GM19324 (cell line): ENCODE measurements at regions not wholly inside any gene's neighbourhood (a gene's known extent, or its start where the extent isn't known, plus 50 kb on each side); places are given as distances from the start of the nearest gene placed in this dataset.
A peak's percentile ranks its signal among the peaks of the same experiment; 100 is the strongest.

Experiments
- ATAC-seq: cut with Tn5 transposase; IDR thresholded peaks from one replicate; pipeline ENCODE4 v1.9.1; 2021; ENCODE audit warnings: mild to moderate bottlenecking, moderate library complexity; ENCODE audit not compliant: unreplicated experiment, low FRiP score

GRCh38 chr7:116310141-116310540 is 99.8 kb downstream of the TES start:
- no peak for ATAC-seq

DNA sequence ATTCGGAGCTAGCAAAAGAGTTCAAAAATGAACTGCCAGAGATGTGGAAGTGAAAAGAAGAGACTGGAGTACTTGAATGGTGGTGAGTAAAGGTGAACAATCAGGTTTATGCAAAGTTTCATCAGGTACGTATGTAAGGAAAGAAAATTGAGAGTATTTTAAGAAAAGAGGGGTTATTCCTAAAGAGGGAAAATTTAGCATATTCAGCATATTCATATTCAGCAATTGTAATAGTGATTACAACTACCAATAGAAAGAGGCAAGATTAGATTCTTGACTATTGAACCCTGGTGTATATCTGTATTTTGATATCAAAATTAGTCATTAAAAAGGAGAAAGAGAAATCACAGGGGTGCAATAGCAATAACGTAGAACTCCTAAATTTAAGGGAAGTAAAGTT is 100.9 kb downstream of the TES start:
- ATAC-seq = no peak

GRCh38 chr7:116311816-116312471 is 101.6 kb downstream of the TES start:
- no peak for ATAC-seq

GRCh38 chr7:116315293-116315692 is 105.0 kb downstream of the TES start:
- ATAC-seq = no peak

GRCh38 chr7:116315803-116316202 is 105.5 kb downstream of the TES start:
- ATAC-seq = no peak

DNA sequence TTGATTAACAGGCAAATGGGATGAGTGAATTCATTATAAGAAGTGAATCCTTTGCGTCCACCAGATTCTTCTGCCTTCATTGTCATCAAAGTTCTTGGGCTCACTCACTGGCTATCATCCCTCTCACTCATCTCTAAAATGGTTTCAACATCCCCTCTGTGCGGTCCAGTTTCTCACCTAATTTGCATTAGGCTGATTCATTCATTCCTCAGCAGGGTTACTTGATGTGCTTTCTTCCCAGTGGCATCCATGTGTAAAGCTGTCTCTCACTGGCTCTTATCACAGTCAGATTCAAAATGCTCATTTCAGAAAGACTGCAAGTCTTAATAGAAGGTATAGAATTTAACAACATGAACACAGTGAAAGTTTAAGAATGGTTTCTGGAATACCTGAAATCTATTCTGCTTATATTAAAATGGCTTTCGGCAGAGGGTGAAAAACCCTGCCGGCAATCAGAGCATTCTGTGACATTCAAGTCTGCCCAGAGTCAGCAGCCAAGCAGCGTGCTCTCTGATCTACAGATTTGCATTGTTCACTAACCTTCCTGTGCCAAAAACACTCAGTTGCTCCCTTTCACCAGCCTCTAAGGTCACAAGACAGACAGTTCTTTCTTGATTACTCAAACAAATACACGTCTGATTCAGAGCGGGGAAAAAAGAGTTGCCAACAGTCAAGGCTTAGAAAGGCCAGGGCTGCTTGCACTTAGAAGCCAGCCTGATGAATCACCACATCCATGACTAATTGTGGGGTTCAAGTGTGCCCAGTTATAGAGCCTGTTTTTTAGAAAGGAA is 106.7 kb downstream of the TES start:
- peak; percentile 81 for ATAC-seq

DNA sequence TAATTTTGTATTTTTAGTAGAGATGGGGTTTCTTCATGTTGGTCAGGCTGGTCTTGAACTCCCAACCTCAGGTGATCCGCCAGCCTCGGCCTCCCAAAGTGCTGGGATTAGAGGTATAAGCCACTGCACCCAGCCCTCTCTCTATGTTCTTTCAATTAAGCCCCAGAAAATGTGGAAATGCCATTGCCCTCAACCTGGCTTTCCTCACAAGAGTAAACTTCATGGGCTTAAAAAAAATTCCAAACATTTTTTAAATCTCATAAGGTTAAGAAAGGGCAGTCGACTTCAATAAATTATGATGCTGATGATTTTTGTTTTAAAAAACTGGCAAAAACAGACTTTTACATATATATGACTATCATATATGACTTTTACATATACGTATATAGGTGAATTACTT is 107.6 kb downstream of the TES start:
- no peak for ATAC-seq

DNA sequence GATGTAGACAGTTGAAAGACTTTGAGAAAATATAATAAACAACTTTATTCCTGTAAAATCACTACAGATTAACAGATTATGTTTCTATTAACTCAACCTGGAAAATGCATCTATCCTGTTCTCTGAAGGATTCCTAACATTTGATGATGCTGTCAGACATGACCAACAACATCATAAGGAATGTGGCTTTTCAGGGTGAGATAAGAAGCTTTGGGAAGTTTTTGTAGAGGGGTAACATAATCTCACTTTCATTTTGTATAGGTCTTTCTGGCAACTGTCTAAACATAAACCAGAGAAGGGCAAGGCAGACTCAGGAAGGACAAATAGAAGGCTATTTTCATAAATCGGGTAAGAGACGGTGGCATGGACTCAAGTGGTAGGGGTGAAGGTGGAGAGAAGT is 112.2 kb downstream of the TES start:
- no peak for ATAC-seq

DNA sequence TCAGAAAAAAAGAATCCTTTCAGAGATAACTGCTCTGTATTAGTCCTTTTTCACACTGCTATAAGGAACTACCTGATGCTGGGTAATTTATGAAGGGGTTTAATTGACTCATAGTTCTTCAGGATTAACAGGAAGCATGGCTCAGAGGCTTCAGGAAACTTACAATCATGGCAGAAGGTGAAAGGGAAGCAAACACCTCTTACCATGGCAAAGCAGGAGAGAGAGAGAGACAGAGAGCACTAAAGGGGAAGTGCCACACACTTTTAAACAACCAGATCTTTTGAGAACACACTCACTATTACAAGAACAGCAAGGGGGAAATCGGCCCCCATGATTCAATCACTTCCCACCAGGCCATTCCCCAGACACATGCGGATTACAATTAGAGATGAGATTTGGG is 114.2 kb downstream of the TES start:
- no peak for ATAC-seq

DNA sequence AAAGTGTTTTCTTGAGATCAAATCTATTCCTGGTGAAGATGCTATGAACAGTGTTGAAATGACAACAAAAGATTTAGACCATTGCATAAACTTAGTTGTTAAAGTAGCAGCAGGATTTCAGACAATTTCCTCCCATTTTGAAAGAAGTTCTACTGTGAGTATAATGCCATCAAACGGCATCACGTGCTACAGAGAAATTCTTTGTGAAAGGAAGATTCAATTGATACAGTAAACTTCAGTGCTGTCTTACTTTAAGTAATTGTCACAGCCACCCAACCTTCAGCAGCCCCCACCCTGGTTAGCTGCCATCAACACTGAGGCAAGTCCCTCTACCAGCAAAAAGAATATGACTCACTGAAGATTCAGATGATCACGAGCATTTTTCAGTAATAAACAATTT is 115.2 kb downstream of the TES start:
- no peak for ATAC-seq

- ATAC-seq = no peak
These were observed 116.8 kb downstream of the TES start for GRCh38 chr7:116327135-116327534.

GRCh38 chr7:116327752-116328151 is 117.4 kb downstream of the TES start:
- no peak for ATAC-seq

DNA sequence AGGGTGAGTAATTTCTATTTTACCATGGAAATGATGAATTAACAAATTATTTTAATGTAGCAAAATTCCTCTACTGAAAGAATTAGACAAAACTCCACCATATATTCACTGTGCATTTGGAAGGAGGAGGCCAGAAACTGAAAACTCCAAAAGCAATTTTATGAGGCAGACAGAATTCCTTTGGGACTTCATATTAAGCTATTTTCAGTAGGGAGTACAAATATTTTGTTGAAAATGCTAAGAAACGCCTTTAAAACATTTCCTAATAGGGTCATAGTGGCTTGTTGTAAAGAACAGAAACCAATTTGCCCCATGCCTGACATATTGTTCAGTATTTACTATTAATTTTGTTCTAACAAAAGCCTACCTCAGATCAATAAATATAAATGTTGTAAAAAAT is 117.8 kb downstream of the TES start:
- ATAC-seq = no peak

- no peak for ATAC-seq
These were observed 119.6 kb downstream of the TES start for GRCh38 chr7:116329686-116330503.

GRCh38 chr7:116331020-116331419 is 120.7 kb downstream of the TES start:
- no peak for ATAC-seq

DNA sequence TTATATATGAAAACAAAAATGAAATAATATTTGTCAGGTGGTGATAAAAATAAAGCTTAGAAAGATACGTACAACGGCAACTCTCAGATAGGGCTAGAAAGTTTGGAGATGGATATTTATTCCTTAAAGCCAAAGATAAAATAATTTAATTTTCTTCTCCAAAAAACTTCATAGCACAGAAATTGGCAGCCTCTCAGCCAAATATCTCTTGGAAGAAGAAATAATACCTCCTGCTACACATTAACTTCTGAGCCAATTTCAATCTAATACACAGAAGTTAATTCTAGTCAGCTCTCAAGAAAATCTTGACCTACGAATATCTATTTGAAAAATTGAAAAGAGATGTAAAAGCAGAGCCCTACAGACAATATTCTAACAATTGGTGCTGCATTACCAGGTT is 122.4 kb downstream of the TES start:
- no peak for ATAC-seq

DNA sequence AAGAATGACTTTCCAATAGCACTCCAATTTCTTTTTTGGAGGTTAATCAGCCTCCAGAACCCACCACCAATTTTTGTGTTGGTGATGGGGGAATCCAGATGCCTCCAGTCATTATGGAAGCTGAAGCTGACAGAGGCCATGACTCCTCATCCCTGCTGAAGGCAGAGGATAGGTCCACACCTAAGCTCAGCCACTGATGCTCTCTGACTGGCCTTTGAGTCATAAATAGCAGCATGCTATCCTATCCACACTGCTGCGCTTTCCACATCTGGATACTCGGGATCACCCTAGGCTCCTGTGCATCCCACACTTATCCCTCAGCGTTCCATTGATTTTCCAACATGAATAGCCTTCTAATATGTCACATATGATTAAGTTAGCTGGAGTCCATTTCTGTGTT is 124.2 kb downstream of the TES start:
- no peak for ATAC-seq

GRCh38 chr7:116337018-116337417 is 126.7 kb downstream of the TES start:
- no peak for ATAC-seq

GRCh38 chr7:116337800-116338199 is 127.5 kb downstream of the TES start:
- no peak for ATAC-seq

- no peak for ATAC-seq
These were observed 129.2 kb downstream of the TES start for GRCh38 chr7:116339564-116339963.

GRCh38 chr7:116340201-116340847 is 130.0 kb downstream of the TES start:
- no peak for ATAC-seq
